ENCODE measurements at regions not wholly inside any gene's neighbourhood (a gene's known extent, or its start where the extent isn't known, plus 50 kb on each side); places are given as distances from the start of the nearest gene placed in this dataset.

GRCh38 chr6:1057490-1058135 lies 254.3 kb upstream of the FOXQ1 start:
- Mint-ChIP-seq H3K27ac (no peak overlapping the region), H3K27me3 (peaks cover 16% of the 10 kb centered on the region), H3K9me3 (no peaks in the 10 kb centered on the region), H3K36me3 (ENCODE audit: low read depth) (no peaks in the 10 kb centered on the region), H3K4me1 (no peaks in the 10 kb centered on the region), H3K4me3 (no peak overlapping the region)
- ATAC-seq (replicated peaks), result no peak

GRCh38 chr6:1055015-1055921 lies 256.6 kb upstream of the FOXQ1 start:
- peaks cover 3% of the 10 kb centered on the region for H3K9me3 Mint-ChIP-seq
- H3K27me3 Mint-ChIP-seq, result peaks cover 17% of the 10 kb centered on the region
- no peaks in the 10 kb centered on the region for H3K4me1 Mint-ChIP-seq
- no peak overlapping the region for H3K27ac Mint-ChIP-seq
- ATAC-seq (replicated peaks), result no peak
- no peaks in the 10 kb centered on the region for H3K36me3 Mint-ChIP-seq (ENCODE audit: low read depth)
- no peak overlapping the region for H3K4me3 Mint-ChIP-seq

GRCh38 chr6:1054653-1055014 lies 257.3 kb upstream of the FOXQ1 start:
- Mint-ChIP-seq H3K4me3 (no peak overlapping the region), H3K4me1 (no peaks in the 10 kb centered on the region), H3K9me3 (peaks cover 3% of the 10 kb centered on the region), H3K36me3 (ENCODE audit: low read depth) (no peaks in the 10 kb centered on the region), H3K27ac (no peak overlapping the region), H3K27me3 (peaks cover 17% of the 10 kb centered on the region)
- ATAC-seq (replicated peaks), result no peak

- Mint-ChIP-seq H3K9me3 (peaks cover 3% of the 10 kb centered on the region), H3K27ac (no peak overlapping the region), H3K4me3 (no peak overlapping the region), H3K27me3 (peaks cover 19% of the 10 kb centered on the region), H3K36me3 (ENCODE audit: low read depth) (no peaks in the 10 kb centered on the region), H3K4me1 (no peaks in the 10 kb centered on the region)
- peak; percentile 18 for ATAC-seq (replicated peaks)
These were observed 258.3 kb upstream of the FOXQ1 start for GRCh38 chr6:1053586-1053985.

GRCh38 chr6:1052262-1052661 lies 259.6 kb upstream of the FOXQ1 start:
- ATAC-seq (replicated peaks), result no peak
- Mint-ChIP-seq H3K4me1 (no peaks in the 10 kb centered on the region), H3K4me3 (no peak overlapping the region), H3K27ac (no peak overlapping the region), H3K27me3 (peaks cover 29% of the 10 kb centered on the region), H3K36me3 (ENCODE audit: low read depth) (no peaks in the 10 kb centered on the region), H3K9me3 (peaks cover 3% of the 10 kb centered on the region)

- Mint-ChIP-seq H3K4me1 (no peaks in the 10 kb centered on the region), H3K36me3 (ENCODE audit: low read depth) (no peaks in the 10 kb centered on the region), H3K9me3 (peaks cover 3% of the 10 kb centered on the region), H3K27me3 (peaks cover 34% of the 10 kb centered on the region), H3K4me3 (no peak overlapping the region), H3K27ac (no peak overlapping the region)
- no peak for ATAC-seq (replicated peaks)
These were observed 262.0 kb upstream of the FOXQ1 start for GRCh38 chr6:1049900-1050299.

GRCh38 chr6:1049170-1049569 lies 262.7 kb upstream of the FOXQ1 start:
- Mint-ChIP-seq H3K9me3 (peaks cover 3% of the 10 kb centered on the region), H3K4me1 (no peaks in the 10 kb centered on the region), H3K4me3 (no peak overlapping the region), H3K27me3 (peaks cover 38% of the 10 kb centered on the region), H3K27ac (no peak overlapping the region), H3K36me3 (ENCODE audit: low read depth) (no peaks in the 10 kb centered on the region)
- ATAC-seq (replicated peaks), result no peak

GRCh38 chr6:1047981-1048541 lies 263.8 kb upstream of the FOXQ1 start:
- Mint-ChIP-seq H3K27ac (no peak overlapping the region), H3K27me3 (peaks cover 46% of the 10 kb centered on the region), H3K9me3 (peaks cover 3% of the 10 kb centered on the region), H3K4me1 (no peaks in the 10 kb centered on the region), H3K36me3 (ENCODE audit: low read depth) (no peaks in the 10 kb centered on the region), H3K4me3 (no peak overlapping the region)
- ATAC-seq (replicated peaks), result no peak

GRCh38 chr6:1045239-1045638 lies 266.7 kb upstream of the FOXQ1 start:
- Mint-ChIP-seq H3K4me3 (no peak overlapping the region), H3K27ac (no peak overlapping the region), H3K9me3 (no peaks in the 10 kb centered on the region), H3K27me3 (peaks cover 50% of the 10 kb centered on the region), H3K4me1 (no peaks in the 10 kb centered on the region), H3K36me3 (ENCODE audit: low read depth) (no peaks in the 10 kb centered on the region)
- no peak for ATAC-seq (replicated peaks)

- no peak overlapping the region for H3K27ac Mint-ChIP-seq
- H3K4me3 Mint-ChIP-seq, result no peak overlapping the region
- peaks cover 45% of the 10 kb centered on the region for H3K27me3 Mint-ChIP-seq
- H3K9me3 Mint-ChIP-seq, result no peaks in the 10 kb centered on the region
- no peaks in the 10 kb centered on the region for H3K4me1 Mint-ChIP-seq
- no peak for ATAC-seq (replicated peaks)
- no peaks in the 10 kb centered on the region for H3K36me3 Mint-ChIP-seq (ENCODE audit: low read depth)
These were observed 267.7 kb upstream of the FOXQ1 start for GRCh38 chr6:1044040-1044836.

GRCh38 chr6:1043458-1043836 lies 268.5 kb upstream of the FOXQ1 start:
- Mint-ChIP-seq H3K4me1 (no peaks in the 10 kb centered on the region), H3K9me3 (no peaks in the 10 kb centered on the region), H3K4me3 (no peak overlapping the region), H3K27ac (no peak overlapping the region), H3K27me3 (peaks cover 45% of the 10 kb centered on the region), H3K36me3 (ENCODE audit: low read depth) (no peaks in the 10 kb centered on the region)
- no peak for ATAC-seq (replicated peaks)

GRCh38 chr6:1042583-1043457 lies 269.1 kb upstream of the FOXQ1 start:
- Mint-ChIP-seq H3K27me3 (peaks cover 40% of the 10 kb centered on the region), H3K36me3 (ENCODE audit: low read depth) (no peaks in the 10 kb centered on the region), H3K4me3 (no peak overlapping the region), H3K4me1 (no peaks in the 10 kb centered on the region), H3K27ac (no peak overlapping the region), H3K9me3 (no peaks in the 10 kb centered on the region)
- no peak for ATAC-seq (replicated peaks)

- H3K27me3 Mint-ChIP-seq, result peaks cover 38% of the 10 kb centered on the region
- H3K4me1 Mint-ChIP-seq, result no peaks in the 10 kb centered on the region
- H3K27ac Mint-ChIP-seq, result no peak overlapping the region
- no peak overlapping the region for H3K4me3 Mint-ChIP-seq
- H3K36me3 Mint-ChIP-seq (ENCODE audit: low read depth), result no peaks in the 10 kb centered on the region
- no peaks in the 10 kb centered on the region for H3K9me3 Mint-ChIP-seq
- no peak for ATAC-seq (replicated peaks)
These were observed 271.5 kb upstream of the FOXQ1 start for GRCh38 chr6:1040393-1040792.

- H3K27ac Mint-ChIP-seq, result no peak overlapping the region
- no peak for ATAC-seq (replicated peaks)
- H3K27me3 Mint-ChIP-seq, result peaks cover 39% of the 10 kb centered on the region
- H3K4me1 Mint-ChIP-seq, result no peaks in the 10 kb centered on the region
- H3K4me3 Mint-ChIP-seq, result no peak overlapping the region
- H3K9me3 Mint-ChIP-seq, result no peaks in the 10 kb centered on the region
- H3K36me3 Mint-ChIP-seq (ENCODE audit: low read depth), result no peaks in the 10 kb centered on the region
These were observed 272.2 kb upstream of the FOXQ1 start for GRCh38 chr6:1039746-1040145.
